H1 (cell line): ENCODE measurements at regions not wholly inside any gene's neighbourhood (a gene's known extent, or its start where the extent isn't known, plus 50 kb on each side); places are given as distances from the start of the nearest gene placed in this dataset.

Experiments used
- ASH2L ChIP-seq: fragments of 200-600, 300-600 bp; sonication (generic); IDR thresholded peaks from one replicate; pipeline ENCODE4 v1.7.1; 2017; ENCODE audit warnings: low read length
- CHD7 ChIP-seq: fragments of 300-600 bp; sonication (generic); IDR thresholded peaks from 2 replicates; pipeline ENCODE4 v1.7.1; 2012; ENCODE audit warnings: low read length, moderate library complexity, mild to moderate bottlenecking, inconsistent platforms; ENCODE audit not compliant: insufficient replicate concordance
- POLR2A ChIP-seq, 2 experiments: IDR thresholded peaks; 1 replicate in 1 of 2; 2 replicates in 1 of 2; pipeline ENCODE4 v1.6.1; 2011; ENCODE audit warnings: low read depth in 2 of 2, low read length in 2 of 2, mild to moderate bottlenecking in 2 of 2; ENCODE audit errors: control extremely low read depth in 1 of 2
- TF ChIP-seq, protein P1 (sequence below): IDR thresholded peaks from 2 replicates; pipeline ENCODE4 v1.6.1; 2011; ENCODE audit warnings: low read length, improper control_type of control experiment

GRCh38 chr2:67070826-67071225 lies 326.3 kb upstream of the ETAA1 start (continued):
- TF ChIP-seq CHD7 (no peak), ASH2L (no peak), POLR2A (IDR thresholded peaks at IDR 0.05; ENCODE audit: control extremely low read depth in 1 of 2, low read depth in 2 of 2, low read length in 2 of 2) (no peak)
- TF ChIP-seq, protein P1, sequence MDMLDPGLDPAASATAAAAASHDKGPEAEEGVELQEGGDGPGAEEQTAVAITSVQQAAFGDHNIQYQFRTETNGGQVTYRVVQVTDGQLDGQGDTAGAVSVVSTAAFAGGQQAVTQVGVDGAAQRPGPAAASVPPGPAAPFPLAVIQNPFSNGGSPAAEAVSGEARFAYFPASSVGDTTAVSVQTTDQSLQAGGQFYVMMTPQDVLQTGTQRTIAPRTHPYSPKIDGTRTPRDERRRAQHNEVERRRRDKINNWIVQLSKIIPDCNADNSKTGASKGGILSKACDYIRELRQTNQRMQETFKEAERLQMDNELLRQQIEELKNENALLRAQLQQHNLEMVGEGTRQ = no peak
